Neural cell (in vitro differentiated cells): ENCODE measurements at regions not wholly inside any gene's neighbourhood (a gene's known extent, or its start where the extent isn't known, plus 50 kb on each side); places are given as distances from the start of the nearest gene placed in this dataset.

Experiments
- H2AFZ ChIP-seq: fragments of 200-600, 300-800 bp; sonication (generic), shearing (Covaris generic); 2 replicates; pipeline ENCODE4 v1.6.0; 2014; ENCODE audit warnings: low read depth, mild to moderate bottlenecking, antibody characterized with exemption, low read length, moderate library complexity
- H3F3A ChIP-seq: fragments of 200-600 bp; shearing (Covaris generic); 2 replicates; pipeline ENCODE4 v1.6.1; 2016; ENCODE audit warnings: mild to moderate bottlenecking, moderate library complexity, mixed read lengths, antibody characterized with exemption, low read length; ENCODE audit not compliant: insufficient read depth, poor library complexity, severe bottlenecking
- H3K27ac ChIP-seq: fragments of 200-600, 300-800 bp; sonication (generic), shearing (Covaris generic); 2 replicates; pipeline ENCODE4 v1.5.1; 2014; ENCODE audit warnings: mild to moderate bottlenecking, low read length, moderate library complexity
- H3K27me3 ChIP-seq: fragments of 300-800, 200-600 bp; sonication (generic), shearing (Covaris generic); 2 replicates; pipeline ENCODE4 v1.6.0; 2014; ENCODE audit warnings: mild to moderate bottlenecking, low read depth, low read length, moderate library complexity; ENCODE audit not compliant: insufficient read depth
- H3K36me3 ChIP-seq: fragments of 300-800, 200-600 bp; sonication (generic), shearing (Covaris generic); 2 replicates; pipeline ENCODE4 v1.5.1; 2014; ENCODE audit warnings: mild to moderate bottlenecking, antibody characterized with exemption, low read length, moderate library complexity; ENCODE audit not compliant: insufficient read depth
- H3K4me2 ChIP-seq: fragments of 300-800, 200-600 bp; sonication (generic), shearing (Covaris generic); 2 replicates; pipeline ENCODE4 v1.6.0; 2014; ENCODE audit warnings: mild to moderate bottlenecking, low read length
- H3K4me3 ChIP-seq: fragments of 300-800, 200-600 bp; sonication (generic), shearing (Covaris generic); 2 replicates; pipeline ENCODE4 v1.5.1; 2014; ENCODE audit warnings: mild to moderate bottlenecking, low read length, moderate library complexity
- H3K79me2 ChIP-seq: fragments of 200-600 bp; shearing (Covaris generic); replicated peaks from 2 replicates; pipeline ENCODE4 v1.6.0; 2014; ENCODE audit warnings: mild to moderate bottlenecking, low read length, moderate library complexity; ENCODE audit not compliant: insufficient read depth
- H3K9ac ChIP-seq: fragments of 300-800, 200-600 bp; sonication (generic), shearing (Covaris generic); 2 replicates; pipeline ENCODE4 v1.6.1; 2016; ENCODE audit warnings: mild to moderate bottlenecking, low read length, mixed read lengths
- H3K9me2 ChIP-seq: fragments of 200-600 bp; shearing (Covaris generic); 2 replicates; pipeline ENCODE4 v1.6.1; 2016; ENCODE audit warnings: mild to moderate bottlenecking, low read length, mixed read lengths; ENCODE audit not compliant: insufficient read depth
- H3K9me3 ChIP-seq: fragments of 200-600, 300-800 bp; sonication (generic), shearing (Covaris generic); 2 replicates; pipeline ENCODE4 v1.6.1; 2016; ENCODE audit warnings: mild to moderate bottlenecking, mixed run types, low read length, moderate library complexity, mixed read lengths
- H4K20me1 ChIP-seq: fragments of 200-600 bp; shearing (Covaris generic); 2 replicates; pipeline ENCODE4 v1.6.1; 2016; ENCODE audit warnings: mild to moderate bottlenecking, mixed run types; ENCODE audit not compliant: insufficient read depth
- EP300 ChIP-seq: fragments of 450-650 bp; conservative IDR thresholded peaks from 2 replicates; pipeline ENCODE4 v1.6.1; 2014; ENCODE audit warnings: antibody characterized with exemption, mild to moderate bottlenecking, moderate library complexity; ENCODE audit not compliant: poor library complexity, severe bottlenecking
- EZH2 ChIP-seq: fragments of 200-600, 300-800 bp; shearing (Covaris generic), sonication (generic); IDR thresholded peaks from 2 replicates; pipeline ENCODE4 v1.6.1; 2014; ENCODE audit warnings: antibody characterized with exemption, low read length, borderline replicate concordance, mild to moderate bottlenecking; ENCODE audit not compliant: insufficient read depth, poor library complexity, severe bottlenecking
- MXI1 ChIP-seq: fragments of 450-650 bp; conservative IDR thresholded peaks from 2 replicates; pipeline ENCODE4 v1.6.1; 2014; ENCODE audit warnings: antibody characterized with exemption, mild to moderate bottlenecking; ENCODE audit not compliant: poor library complexity, severe bottlenecking
- POLR2AphosphoS5 ChIP-seq: IDR thresholded peaks from 2 replicates; pipeline ENCODE4 v1.6.1; 2012
- RAD21 ChIP-seq: fragments of 450-650 bp; conservative IDR thresholded peaks from 2 replicates; pipeline ENCODE4 v1.6.1; 2014; ENCODE audit warnings: antibody characterized with exemption, mild to moderate bottlenecking, moderate library complexity
- REST ChIP-seq: IDR thresholded peaks from 2 replicates; pipeline ENCODE4 v1.6.1; 2012; ENCODE audit warnings: borderline replicate concordance
- SMC3 ChIP-seq: fragments of 450-650 bp; conservative IDR thresholded peaks from 2 replicates; pipeline ENCODE4 v1.6.1; 2014; ENCODE audit warnings: antibody characterized with exemption, mild to moderate bottlenecking, moderate library complexity; ENCODE audit not compliant: poor library complexity
- TAF1 ChIP-seq: IDR thresholded peaks from 2 replicates; pipeline ENCODE4 v1.6.1; 2012; ENCODE audit warnings: low read depth
- TF ChIP-seq, protein P1 (sequence below): fragments of 450-650 bp; IDR thresholded peaks from 2 replicates; pipeline ENCODE4 v1.5.1; 2014; ENCODE audit warnings: antibody characterized with exemption, mild to moderate bottlenecking, moderate library complexity; ENCODE audit not compliant: poor library complexity, severe bottlenecking

GRCh38 chr2:129816813-129817574, 162.5 kb upstream of the RAB6C start:
- no peak overlapping the region for H2AFZ ChIP-seq
- no peak overlapping the region for H3K4me3 ChIP-seq
- TF ChIP-seq RAD21 (no peak), POLR2AphosphoS5 (no peak), SMC3 (no peak), REST (no peak), EP300 (no peak), EZH2 (no peak), MXI1 (no peak), TAF1 (no peak)
- TF ChIP-seq, protein P1, sequence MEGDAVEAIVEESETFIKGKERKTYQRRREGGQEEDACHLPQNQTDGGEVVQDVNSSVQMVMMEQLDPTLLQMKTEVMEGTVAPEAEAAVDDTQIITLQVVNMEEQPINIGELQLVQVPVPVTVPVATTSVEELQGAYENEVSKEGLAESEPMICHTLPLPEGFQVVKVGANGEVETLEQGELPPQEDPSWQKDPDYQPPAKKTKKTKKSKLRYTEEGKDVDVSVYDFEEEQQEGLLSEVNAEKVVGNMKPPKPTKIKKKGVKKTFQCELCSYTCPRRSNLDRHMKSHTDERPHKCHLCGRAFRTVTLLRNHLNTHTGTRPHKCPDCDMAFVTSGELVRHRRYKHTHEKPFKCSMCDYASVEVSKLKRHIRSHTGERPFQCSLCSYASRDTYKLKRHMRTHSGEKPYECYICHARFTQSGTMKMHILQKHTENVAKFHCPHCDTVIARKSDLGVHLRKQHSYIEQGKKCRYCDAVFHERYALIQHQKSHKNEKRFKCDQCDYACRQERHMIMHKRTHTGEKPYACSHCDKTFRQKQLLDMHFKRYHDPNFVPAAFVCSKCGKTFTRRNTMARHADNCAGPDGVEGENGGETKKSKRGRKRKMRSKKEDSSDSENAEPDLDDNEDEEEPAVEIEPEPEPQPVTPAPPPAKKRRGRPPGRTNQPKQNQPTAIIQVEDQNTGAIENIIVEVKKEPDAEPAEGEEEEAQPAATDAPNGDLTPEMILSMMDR = no peak
- H3K4me2 ChIP-seq = no peak overlapping the region
- no peaks in the 10 kb centered on the region for H3K27me3 ChIP-seq
- H3F3A ChIP-seq = no peaks in the 10 kb centered on the region
- no peaks in the 10 kb centered on the region for H4K20me1 ChIP-seq
- H3K79me2 ChIP-seq = no peaks in the 10 kb centered on the region
- no peaks in the 10 kb centered on the region for H3K9me2 ChIP-seq
- no peak overlapping the region for H3K27ac ChIP-seq
- no peaks in the 10 kb centered on the region for H3K9me3 ChIP-seq
- no peak overlapping the region for H3K9ac ChIP-seq
- H3K36me3 ChIP-seq = no peaks in the 10 kb centered on the region

GRCh38 chr2:129819855-129820254, 159.6 kb upstream of the RAB6C start:
- no peak overlapping the region for H2AFZ ChIP-seq
- no peaks in the 10 kb centered on the region for H3K9me2 ChIP-seq
- H3K36me3 ChIP-seq = no peaks in the 10 kb centered on the region
- H3K9ac ChIP-seq = no peak overlapping the region
- no peaks in the 10 kb centered on the region for H3K79me2 ChIP-seq
- TF ChIP-seq, protein P1 = no peak
- TF ChIP-seq POLR2AphosphoS5 = no peak
- TF ChIP-seq TAF1 = no peak
- no peak for TF ChIP-seq RAD21
- TF ChIP-seq SMC3 = no peak
- no peak for TF ChIP-seq EP300
- TF ChIP-seq EZH2 = no peak
- no peak for TF ChIP-seq MXI1
- no peak for TF ChIP-seq REST
- no peaks in the 10 kb centered on the region for H3F3A ChIP-seq
- no peaks in the 10 kb centered on the region for H3K27me3 ChIP-seq
- H3K4me2 ChIP-seq = no peak overlapping the region
- H3K27ac ChIP-seq = no peak overlapping the region
- H3K9me3 ChIP-seq = no peaks in the 10 kb centered on the region
- no peak overlapping the region for H3K4me3 ChIP-seq
- no peaks in the 10 kb centered on the region for H4K20me1 ChIP-seq
